GM12878 (cell line): ENCODE measurements at regions not wholly inside any gene's neighbourhood (a gene's known extent, or its start where the extent isn't known, plus 50 kb on each side); places are given as distances from the start of the nearest gene placed in this dataset.

ENCODE experiments used
- ATAC-seq: fragments of 200-7000 bp; cut with Tn5 transposase; 3 replicates; pipeline ENCODE4 v1.9.1; 2020; ENCODE audit warnings: mild to moderate bottlenecking, moderate library complexity
- BruUV-seq: library from RNA; stranded (reverse); fragments of 400-500 nt; replicated peaks from 2 replicates; lab custom pipeline; 2021; lab: Mats Ljungman, UMichigan
- CTCF ChIA-PET: fragments of 300-600 bp; sonication (Branson Sonifier 250); formaldehyde crosslinking; extraction: SDS; loops from one replicate; lab custom pipeline; 2021; ENCODE audit warnings: inconsistent platforms; lab: Yijun Ruan, JAX
- POLR2A ChIA-PET: fragments of 350-600 bp; formaldehyde crosslinking; extraction: SDS; loops from one replicate; lab custom pipeline; 2021; ENCODE audit warnings: inconsistent platforms; lab: Charles Lee
- RAD21 ChIA-PET: fragments of 300-600 bp; sonication (Branson Sonifier 250); formaldehyde crosslinking; loops from one replicate; lab custom pipeline; 2023; ENCODE audit warnings: antibody characterized with exemption; ENCODE audit not compliant: unreplicated experiment; lab: Charles Lee
- SMC1A ChIA-PET: fragments of 300-600 bp; sonication (Branson Sonifier 250); formaldehyde crosslinking; loops from one replicate; lab custom pipeline; 2023; ENCODE audit not compliant: unreplicated experiment, uncharacterized antibody; lab: Charles Lee
- DNase-seq: peaks from one replicate; pipeline ENCODE4 v3.0.0-alpha.2; 2011; ENCODE audit warnings: low read depth, low spot score
- FAIRE-seq: peaks from 3 replicates; lab custom pipeline; 2011; peaks lifted over from hg19 to GRCh38; lab: Jason Lieb, UNC
- H2AFZ ChIP-seq: 2 replicates; pipeline ENCODE4 v1.6.0; 2011; ENCODE audit warnings: low read depth, low read length, control low read depth; ENCODE audit not compliant: control insufficient read depth
- H3K27ac ChIP-seq: 2 replicates; pipeline ENCODE4 v1.5.1; 2011; ENCODE audit warnings: control low read depth; ENCODE audit not compliant: control insufficient read depth, insufficient read depth
- H3K27me3 ChIP-seq, 2 experiments: replicated peaks in 1 of 2; 2 replicates each; pipeline versions ENCODE4 v1.6.0 to v1.6.1; 2011; ENCODE audit warnings: low read length in 1 of 2; ENCODE audit not compliant: control insufficient read depth in 2 of 2, insufficient read depth in 2 of 2
- H3K36me3 ChIP-seq, 2 experiments: 2 replicates each; pipeline ENCODE4 v1.5.1; 2011; ENCODE audit warnings: low read length in 1 of 2; ENCODE audit not compliant: control insufficient read depth in 2 of 2, insufficient read depth in 2 of 2
- H3K4me1 ChIP-seq: 2 replicates; pipeline ENCODE4 v1.6.1; 2011; ENCODE audit warnings: mild to moderate bottlenecking, low read length, moderate library complexity, mixed read lengths; ENCODE audit not compliant: control insufficient read depth, insufficient read depth
- H3K4me2 ChIP-seq: 2 replicates; pipeline ENCODE4 v1.6.0; 2011; ENCODE audit warnings: control low read depth; ENCODE audit not compliant: control insufficient read depth, insufficient read depth
- H3K4me3 ChIP-seq: fragments of 200-600 bp; sonication (generic); 2 replicates; pipeline ENCODE4 v1.5.1; 2016
- H3K79me2 ChIP-seq: 2 replicates; pipeline ENCODE4 v1.6.0; 2011; ENCODE audit warnings: low read length; ENCODE audit not compliant: control insufficient read depth, insufficient read depth
- H3K9ac ChIP-seq: 2 replicates; pipeline ENCODE4 v1.8.0; 2011; ENCODE audit warnings: low read length, control low read depth, mixed read lengths; ENCODE audit not compliant: control insufficient read depth, insufficient read depth
- H3K9me3 ChIP-seq: replicated peaks from 3 replicates; pipeline ENCODE4 v1.5.1; 2011; ENCODE audit warnings: mild to moderate bottlenecking, low read length; ENCODE audit not compliant: control insufficient read depth, insufficient read depth
- H4K20me1 ChIP-seq: 2 replicates; pipeline ENCODE4 v1.6.0; 2011; ENCODE audit not compliant: control insufficient read depth, insufficient read depth
- BACH1 ChIP-seq: fragments of 450-650 bp; IDR thresholded peaks from 2 replicates; pipeline ENCODE4 v1.6.1; 2017; ENCODE audit warnings: mild to moderate bottlenecking, borderline replicate concordance
- CREM ChIP-seq: IDR thresholded peaks from 2 replicates; pipeline ENCODE4 v1.6.1; 2014; ENCODE audit warnings: antibody characterized with exemption, low read depth
- CTCF ChIP-seq, 3 experiments: IDR thresholded peaks in 2 of 3; conservative IDR thresholded peaks in 1 of 3; 2 replicates each; pipeline ENCODE4 v1.5.1; 2011; ENCODE audit warnings: low read depth in 3 of 3, low read length in 3 of 3, mild to moderate bottlenecking in 3 of 3, control low read depth in 2 of 3, moderate library complexity in 2 of 3, inconsistent platforms in 1 of 3, mixed read lengths in 1 of 3; ENCODE audit not compliant: control insufficient read depth in 2 of 3, insufficient read depth in 1 of 3; ENCODE audit errors: extremely low read depth in 1 of 3
- IKZF2 ChIP-seq, 2 experiments: fragments of 450-650 bp; IDR thresholded peaks; 2 replicates each; pipeline ENCODE4 v1.6.1; 2017; ENCODE audit warnings: mild to moderate bottlenecking in 2 of 2, moderate library complexity in 2 of 2
- IRF3 ChIP-seq: fragments of 450-650 bp; IDR thresholded peaks from 2 replicates; pipeline ENCODE4 v1.6.1; 2014; ENCODE audit warnings: mild to moderate bottlenecking
- MAX ChIP-seq: IDR thresholded peaks from 2 replicates; pipeline ENCODE4 v1.6.1; 2012; ENCODE audit warnings: low read depth, low read length, improper control_type of control experiment
- SKIL ChIP-seq: fragments of 450-650 bp; IDR thresholded peaks from 2 replicates; pipeline ENCODE4 v1.6.1; 2017; ENCODE audit warnings: mild to moderate bottlenecking, low read depth, inconsistent platforms; ENCODE audit not compliant: poor library complexity, severe bottlenecking
- SPI1 ChIP-seq: IDR thresholded peaks from 2 replicates; pipeline ENCODE4 v1.6.1; 2011; ENCODE audit warnings: low read depth, mild to moderate bottlenecking, low read length, moderate library complexity, borderline replicate concordance; ENCODE audit not compliant: insufficient read depth
- STAT3 ChIP-seq: IDR thresholded peaks from 2 replicates; pipeline ENCODE4 v1.6.1; 2011; ENCODE audit warnings: low read depth, low read length, improper control_type of control experiment
- USF1 ChIP-seq: IDR thresholded peaks from 2 replicates; pipeline ENCODE4 v1.6.1; 2011; ENCODE audit warnings: borderline replicate concordance, low read depth, mild to moderate bottlenecking, moderate library complexity, mixed read lengths, low read length; ENCODE audit not compliant: insufficient read depth; ENCODE audit errors: extremely low read length
- ZNF687 ChIP-seq: fragments of 450-650 bp; IDR thresholded peaks from 2 replicates; pipeline ENCODE4 v1.6.1; 2017; ENCODE audit warnings: mild to moderate bottlenecking, moderate library complexity
- WGBS: methylation state at CpG from one replicate; pipeline ENCODE4 v1.1.6; 2016; ENCODE audit warnings: low lambda C conversion rate; ENCODE audit not compliant: insufficient replicate concordance, insufficient coverage; ENCODE audit errors: missing lambda C conversion rate; 5-methylcytosine and 5-hydroxymethylcytosine counted together
- in situ Hi-C: fragments of 300-500 bp; cut with MboI; formaldehyde crosslinking; loops from 9 replicates; pipeline ENCODE4 v1.14.3; 2018; ENCODE audit warnings: mixed read lengths
- intact Hi-C: fragments of 100-400 bp; cut with micrococcal nuclease; formaldehyde crosslinking; loops from one replicate; pipeline ENCODE4 v1.14.2; 2022; ENCODE audit not compliant: unreplicated experiment

GRCh38 chr7:121603886-121604285, 207.8 kb upstream of the FAM3C start:
- 41% methylated on average over 2 of the region's 2 CpGs for WGBS
- H3K4me2 ChIP-seq: no peak overlapping the region
- H3K36me3 ChIP-seq: no peaks in the 10 kb centered on the region
- in situ Hi-C loops: no loop called here
- DNase-seq (no peak), FAIRE-seq (no peak), ATAC-seq (no peak)
- no peak overlapping the region for H3K4me3 ChIP-seq
- no peak overlapping the region for H3K27ac ChIP-seq
- ChIA-PET POLR2A (no interaction called here), CTCF (interaction anchor here (0.7 to 2.3 kb wide), 2 partner anchors 51 to 391 kb away, joined by 3 to 24 read pairs; no protein-coding TSS in a partner anchor), SMC1A (interaction anchor here (1.0 kb wide), 1 partner anchor 57 kb away, joined by 3 read pairs; no protein-coding TSS in a partner anchor), RAD21 (no interaction called here)
- H3K79me2 ChIP-seq: no peaks in the 10 kb centered on the region
- no peaks in the 10 kb centered on the region for H3K4me1 ChIP-seq
- H2AFZ ChIP-seq: no peak overlapping the region
- no TSS peak for BruUV-seq
- no peaks in the 10 kb centered on the region for H4K20me1 ChIP-seq
- peaks cover 2% of the 10 kb centered on the region; the same call in 2 of the 3 replicates for H3K9me3 ChIP-seq
- no peak overlapping the region for H3K9ac ChIP-seq
- intact Hi-C loops: no loop called here
- no peaks in the 10 kb centered on the region for H3K27me3 ChIP-seq
- TF ChIP-seq STAT3 (no peak), BACH1 (no peak), CREM (no peak), IRF3 (no peak), CTCF (IDR thresholded peaks at IDR 0.05 in 2 of 3, conservative IDR thresholded peaks at IDR 0.05 in 1 of 3; ENCODE audit: control insufficient read depth in 2 of 3, extremely low read depth in 1 of 3, insufficient read depth in 1 of 3, low read depth in 3 of 3, low read length in 3 of 3) (no peak), ZNF687 (no peak), USF1 (no peak), SKIL (no peak), IKZF2 (IDR thresholded peaks at IDR 0.05) (no peak), SPI1 (no peak), MAX (no peak)
